ENCODE measurements at regions not wholly inside any gene's neighbourhood (a gene's known extent, or its start where the extent isn't known, plus 50 kb on each side); places are given as distances from the start of the nearest gene placed in this dataset.
A peak's percentile ranks its signal among the peaks of the same experiment; 100 is the strongest.

DNA sequence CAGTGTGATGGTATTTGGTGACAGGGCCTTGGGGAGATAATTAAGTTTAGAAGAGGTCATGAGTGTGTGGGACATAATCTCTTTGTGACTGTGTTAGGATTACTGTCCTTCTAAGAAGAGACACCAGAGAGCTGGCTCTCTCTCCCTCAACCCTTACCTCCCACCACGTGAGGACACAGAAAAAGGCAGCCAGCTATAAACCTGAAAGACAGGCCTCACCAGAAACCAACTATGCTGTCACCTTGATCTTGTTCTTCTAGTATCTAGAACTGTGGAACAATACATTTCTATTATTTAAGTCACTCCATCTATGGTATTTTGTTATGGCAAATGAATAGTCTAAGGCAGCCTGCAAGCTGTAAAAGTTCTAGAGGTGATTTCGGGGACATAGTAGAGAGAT is 203.7 kb downstream of the OTOR start:
- DNase-seq = no peak

DNA sequence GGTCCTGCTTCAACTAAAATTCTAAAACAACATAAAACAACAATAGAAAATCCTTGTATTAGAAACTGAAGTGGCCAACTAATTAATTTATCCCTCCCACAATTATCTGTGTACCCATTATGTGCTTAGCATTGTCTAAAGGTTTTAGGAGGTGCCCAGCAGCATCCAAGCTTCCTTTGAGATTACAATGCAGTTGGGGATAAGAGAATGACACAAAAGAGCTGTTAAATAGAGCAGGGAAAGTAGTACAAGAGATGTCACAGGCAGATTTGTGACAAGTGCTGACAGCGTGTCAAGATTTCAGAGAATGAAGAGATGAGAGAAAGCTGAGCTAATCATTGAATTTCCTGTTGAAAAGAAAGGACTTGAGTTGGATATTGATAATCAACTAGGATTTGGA is 204.8 kb downstream of the OTOR start:
- DNase-seq = peak; percentile 30

DNA sequence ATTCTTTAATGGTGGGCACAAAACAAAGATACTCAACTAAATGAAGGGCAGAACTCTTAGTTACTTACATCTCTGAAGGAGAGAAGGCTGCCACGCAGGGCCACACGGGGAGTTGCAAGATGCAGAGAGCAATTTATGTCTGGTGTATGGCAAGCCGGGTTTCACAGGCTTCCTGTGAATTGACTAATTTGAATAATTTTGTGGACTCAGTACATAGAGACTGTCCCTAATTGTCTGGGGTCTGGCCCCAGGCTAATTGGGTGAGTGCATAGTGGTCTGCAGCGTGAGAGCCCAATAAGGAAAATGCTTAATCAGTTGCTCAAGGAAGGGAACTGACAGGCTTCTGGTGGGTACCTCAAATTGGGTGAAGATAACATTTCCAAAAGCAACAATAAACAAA is 205.7 kb downstream of the OTOR start:
- DNase-seq = peak; percentile 27

DNA sequence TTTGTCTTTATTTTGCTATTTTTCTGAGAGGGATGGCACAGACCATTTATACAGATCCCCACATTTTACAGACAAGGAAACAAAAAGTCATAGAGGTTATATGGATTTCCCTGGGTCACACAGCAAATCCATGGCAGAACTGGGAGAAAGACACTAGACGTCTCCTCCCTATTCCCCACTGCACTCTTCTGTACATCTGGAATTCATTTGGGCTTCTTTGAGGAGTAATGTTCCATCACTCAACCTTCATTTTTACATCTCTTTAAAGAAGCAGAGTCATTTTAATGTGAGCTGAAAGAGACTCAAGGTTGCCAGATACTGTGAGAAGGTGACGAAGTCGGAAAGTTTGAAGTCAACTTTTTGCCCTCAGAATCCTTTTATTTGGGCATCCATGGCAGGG is 207.3 kb downstream of the OTOR start:
- DNase-seq = no peak

DNA sequence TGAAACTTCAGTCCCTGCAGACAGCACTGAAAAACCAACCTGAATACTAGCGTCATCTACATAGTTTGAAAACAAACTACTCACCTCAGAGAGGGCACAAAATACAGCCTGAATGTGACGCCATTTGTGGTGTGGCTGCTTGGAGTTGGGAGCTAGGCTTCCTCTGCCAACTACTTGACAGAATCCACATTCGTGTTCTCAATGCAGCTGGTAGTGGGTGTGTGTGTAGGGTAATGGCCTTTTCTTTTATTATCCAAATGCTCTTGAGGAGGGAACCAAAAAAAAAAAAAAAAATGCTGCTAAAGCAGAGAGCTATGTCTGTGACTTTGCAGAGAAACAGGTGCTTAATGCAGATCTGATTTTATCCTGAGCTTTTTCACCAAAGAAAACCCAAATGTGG is 207.8 kb downstream of the OTOR start:
- DNase-seq = no peak

DNA sequence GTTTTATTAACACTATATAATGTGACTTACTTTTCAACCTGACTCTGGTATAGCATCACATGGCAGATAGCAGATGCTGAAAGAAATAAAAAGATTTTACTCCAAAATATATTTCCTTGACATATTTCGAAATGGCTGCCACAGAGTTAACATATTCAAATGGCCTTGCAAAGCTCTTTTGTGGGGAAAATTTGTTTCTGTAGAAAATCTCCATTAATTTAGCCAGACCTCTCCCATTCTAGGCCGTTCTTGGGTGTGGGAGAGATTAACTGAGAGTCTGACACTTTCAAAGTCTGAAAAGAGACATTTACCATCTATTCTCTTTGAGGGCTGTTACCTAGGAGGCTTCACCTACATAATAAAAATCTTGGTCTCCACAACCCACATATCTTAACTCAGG is 217.2 kb downstream of the OTOR start:
- DNase-seq = no peak

DNA sequence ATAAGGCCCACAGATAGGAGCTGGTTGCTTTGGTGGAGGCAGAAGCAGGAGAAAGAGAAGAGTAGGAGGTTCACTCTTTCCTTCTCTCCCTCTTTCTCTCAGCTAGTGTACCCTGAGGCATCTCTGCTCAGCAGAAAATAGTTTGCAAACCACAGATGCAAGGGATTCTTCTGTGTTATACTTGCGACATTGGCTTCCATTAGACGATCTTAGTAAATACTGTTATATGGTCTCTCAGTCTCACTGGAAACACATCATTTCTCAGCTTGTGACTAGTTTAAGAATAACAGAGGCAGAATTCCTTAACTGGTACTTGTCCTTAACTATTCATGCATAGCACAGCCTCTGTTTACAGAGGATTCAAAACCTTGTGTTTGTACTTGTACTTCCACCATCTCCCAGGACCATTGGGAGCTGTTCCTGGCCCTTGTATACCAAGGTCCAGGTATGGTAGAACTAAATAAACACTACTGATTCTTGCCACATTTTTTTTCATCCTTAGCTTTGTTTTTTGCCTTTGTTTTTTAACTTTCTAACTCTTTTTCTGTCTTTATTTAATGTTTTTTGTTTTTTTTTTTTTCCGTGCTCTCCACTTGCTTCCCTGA is 218.2 kb downstream of the OTOR start:
- DNase-seq = no peak

DNA sequence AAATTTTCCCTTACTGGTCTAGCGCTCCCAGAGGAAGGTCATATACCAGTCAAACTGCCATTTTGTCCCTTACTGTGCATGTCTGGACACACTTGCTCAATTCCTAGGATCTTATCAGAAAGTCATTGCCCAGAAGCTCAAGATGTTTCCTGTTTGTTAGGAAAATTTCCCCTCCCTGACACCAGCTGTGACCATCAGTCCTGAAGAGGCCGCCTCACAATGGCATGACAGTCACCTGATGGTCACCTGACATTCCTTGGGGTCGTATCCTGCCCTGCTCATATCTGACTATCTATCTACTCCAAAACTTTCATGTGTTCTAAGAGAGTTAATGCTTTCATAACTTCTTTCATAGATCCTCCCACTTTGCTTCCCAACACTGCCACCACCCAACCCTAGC is 219.9 kb downstream of the OTOR start:
- no peak for DNase-seq

DNA sequence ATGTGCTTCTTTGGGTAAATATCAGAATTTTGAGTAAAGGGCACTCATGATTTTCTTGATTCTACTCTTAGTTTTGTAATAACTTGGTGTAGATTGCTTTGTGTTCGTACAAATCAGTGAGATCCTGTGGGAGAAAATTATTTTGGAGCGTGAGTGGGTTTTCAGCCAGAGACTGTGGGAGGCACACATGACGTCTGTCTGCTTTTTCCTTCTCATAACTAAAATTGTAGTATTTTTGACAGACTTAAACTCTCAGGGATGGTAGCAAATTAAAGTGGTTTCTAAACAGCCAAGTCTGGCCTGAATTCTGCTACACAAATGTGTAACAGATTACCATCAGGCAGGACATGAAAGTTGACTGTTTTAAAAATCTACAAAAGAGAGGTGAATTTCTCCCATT is 222.6 kb downstream of the OTOR start:
- DNase-seq = no peak

DNA sequence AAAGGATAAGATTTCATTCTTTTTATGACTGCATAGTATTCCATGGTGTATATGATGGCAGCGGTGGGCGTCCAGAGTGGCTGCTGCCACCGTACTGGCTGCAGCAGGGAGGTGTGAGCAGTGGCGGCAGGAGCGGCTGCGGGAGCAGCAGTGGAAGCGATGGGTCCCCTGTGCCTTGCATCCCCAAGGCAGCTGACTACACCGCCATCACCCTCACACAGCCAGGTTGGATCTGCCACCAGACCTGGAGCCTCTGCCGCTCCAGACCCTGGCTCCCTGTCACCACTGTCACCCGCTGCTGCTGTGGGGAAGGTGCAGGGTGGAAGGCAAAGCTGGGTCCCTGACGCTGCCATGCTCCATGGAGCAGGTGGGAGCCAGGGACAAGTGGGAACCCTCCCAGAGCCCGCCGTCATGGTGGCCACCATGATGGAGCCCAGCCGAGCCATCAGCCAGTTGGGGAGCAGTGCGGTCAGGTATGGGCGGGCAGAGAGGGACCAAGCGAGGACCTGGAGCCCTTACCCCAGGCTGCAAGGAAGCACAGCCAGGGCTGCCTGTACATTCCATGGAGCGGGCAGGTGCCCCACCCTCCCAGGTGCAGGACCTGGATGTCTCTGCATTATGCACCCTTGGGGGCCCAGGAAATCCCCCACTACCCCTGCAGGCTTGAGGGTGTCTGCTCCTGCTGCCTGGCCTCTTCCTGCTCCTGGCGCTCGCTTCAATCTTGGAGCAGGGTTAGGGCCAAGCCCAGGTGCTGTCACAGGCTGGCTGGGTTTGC is 226.1 kb downstream of the OTOR start:
- no peak for DNase-seq

DNA sequence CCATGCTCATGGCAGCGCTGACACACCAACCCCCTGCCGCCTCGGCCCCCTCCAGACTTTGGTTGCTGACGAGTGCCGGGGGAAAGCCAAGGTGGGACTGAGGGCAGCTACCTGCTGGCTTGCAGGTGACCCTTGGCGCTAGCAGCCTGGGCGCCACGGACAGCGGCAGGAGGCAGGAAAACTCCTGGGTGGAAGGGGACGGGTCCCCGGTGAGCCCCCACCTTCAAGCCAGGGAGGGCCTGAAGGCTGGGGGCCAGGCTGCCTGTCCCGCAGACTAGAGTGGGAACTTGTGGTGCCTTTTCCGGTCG is 226.7 kb downstream of the OTOR start:
- DNase-seq = no peak

DNA sequence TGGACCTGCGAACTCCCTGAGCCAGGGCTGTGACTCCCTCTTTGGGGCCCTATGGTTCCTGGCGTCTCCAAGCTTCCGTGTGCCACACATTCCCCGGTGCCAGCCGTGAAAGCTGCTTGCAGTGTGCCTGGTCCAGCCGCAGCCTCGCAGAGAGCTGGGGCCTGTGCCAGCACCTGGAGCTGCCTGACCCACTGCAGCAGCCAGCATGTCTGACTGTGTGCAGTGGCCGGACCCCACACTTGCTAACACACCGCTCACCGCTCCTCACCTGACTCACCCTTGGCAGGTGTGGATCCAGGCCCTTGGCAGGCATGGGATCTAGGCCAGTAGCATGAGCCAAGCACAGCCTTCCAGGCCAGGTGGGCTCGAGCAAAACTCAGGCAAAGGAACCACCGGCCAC is 227.5 kb downstream of the OTOR start:
- no peak for DNase-seq

DNA sequence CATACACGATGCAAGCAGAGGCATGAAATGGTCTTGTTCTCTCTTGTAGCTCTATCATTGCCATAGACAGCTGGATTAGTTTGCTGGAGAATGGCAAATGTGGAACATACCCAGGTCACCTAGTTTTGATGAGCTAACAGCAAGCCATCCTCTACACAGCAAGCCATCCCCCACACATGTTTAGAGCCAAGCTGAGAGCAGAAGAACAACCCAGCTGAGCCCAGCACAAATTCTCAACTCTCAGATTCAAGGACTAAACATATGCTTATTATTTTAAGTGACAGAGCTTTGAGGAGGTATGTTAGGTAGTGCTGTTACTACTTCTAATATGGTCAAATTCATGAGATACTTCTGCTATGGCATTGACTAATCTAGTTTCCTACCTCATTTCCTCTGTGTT is 230.3 kb downstream of the OTOR start:
- DNase-seq = no peak

DNA sequence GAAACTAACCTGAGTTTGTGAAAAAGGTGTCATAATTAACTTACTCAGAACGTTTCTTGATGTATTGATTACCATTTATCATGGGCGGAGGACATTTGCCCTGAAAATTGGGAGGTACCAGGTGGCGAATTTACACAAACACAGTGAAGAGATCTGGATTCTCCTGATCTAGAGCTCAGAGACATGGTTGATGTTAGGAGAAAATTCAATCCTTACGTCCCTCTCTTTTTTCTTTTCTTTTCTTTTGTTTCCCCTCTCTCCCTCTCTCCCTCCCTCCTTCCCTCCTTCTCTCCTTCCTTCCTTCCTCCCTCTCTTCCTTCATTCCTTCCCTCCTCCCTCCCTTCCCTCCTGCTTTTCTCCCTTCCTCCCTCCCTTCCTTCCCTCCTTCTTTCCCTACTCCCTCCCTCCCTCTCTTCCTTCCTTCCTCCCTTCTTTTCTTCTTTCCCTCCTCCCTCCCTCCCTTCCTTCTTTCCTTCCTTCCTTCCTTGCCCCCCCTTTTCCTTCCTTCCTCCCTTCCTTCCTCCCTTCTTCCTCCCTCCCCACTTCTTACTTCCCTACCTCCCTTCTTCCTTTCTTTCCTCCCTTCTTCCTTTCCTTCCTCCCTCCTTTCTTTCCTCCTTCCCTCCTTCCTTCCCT is 234.1 kb downstream of the OTOR start:
- DNase-seq = no peak

DNA sequence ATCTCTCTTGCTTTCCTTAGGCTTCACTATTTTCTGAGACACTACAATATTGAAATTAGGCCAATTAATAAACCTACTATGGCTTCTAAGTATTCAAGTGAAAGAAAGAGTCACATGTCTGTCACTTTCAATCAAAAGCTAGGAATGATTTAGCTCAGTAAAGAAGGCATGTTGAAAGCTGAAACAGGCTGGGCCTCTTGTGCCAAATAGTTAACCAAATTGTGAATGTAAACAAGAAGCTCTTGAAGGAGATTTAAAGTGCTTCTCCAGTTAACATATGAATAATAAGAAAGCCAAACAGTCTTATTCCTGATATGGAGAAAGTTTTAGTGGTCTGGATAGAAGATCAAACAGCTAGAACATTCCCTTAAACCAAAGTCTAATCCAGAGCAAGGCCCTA is 236.3 kb downstream of the OTOR start:
- DNase-seq = no peak

DNA sequence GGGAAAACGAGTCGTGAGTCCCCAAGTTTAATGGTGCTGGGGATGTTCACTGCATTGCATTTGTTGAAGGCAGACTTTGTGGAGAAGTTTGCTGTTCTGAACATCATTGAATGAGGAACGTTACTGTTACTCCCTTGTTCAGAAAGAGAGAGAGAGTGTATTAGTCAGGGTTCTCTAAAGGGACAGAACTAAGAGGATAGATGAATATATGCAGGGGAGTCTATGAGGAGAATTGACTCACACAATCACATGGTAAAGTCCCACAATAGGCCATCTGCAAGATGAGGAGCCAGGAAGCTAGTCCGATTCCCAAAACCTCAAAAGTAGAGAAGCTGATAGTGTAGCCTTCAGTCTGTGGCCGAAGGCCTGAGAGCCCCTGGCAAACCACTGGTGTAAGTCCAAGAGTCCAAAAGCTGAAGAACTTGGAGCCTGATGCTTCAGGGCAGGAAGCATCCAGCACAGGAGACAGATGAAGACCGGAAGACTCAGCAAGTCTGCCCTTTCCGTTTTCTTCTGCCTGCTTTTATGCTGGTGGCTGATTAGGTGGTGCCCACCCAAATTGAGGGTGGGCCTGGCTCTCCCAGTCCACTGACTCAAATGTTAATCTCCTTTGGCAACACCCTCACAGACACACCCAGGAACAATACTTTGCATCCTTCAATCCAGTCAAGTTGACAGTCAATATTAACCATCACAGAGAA is 223.5 kb upstream of the PCSK2 start:
- DNase-seq = no peak

DNA sequence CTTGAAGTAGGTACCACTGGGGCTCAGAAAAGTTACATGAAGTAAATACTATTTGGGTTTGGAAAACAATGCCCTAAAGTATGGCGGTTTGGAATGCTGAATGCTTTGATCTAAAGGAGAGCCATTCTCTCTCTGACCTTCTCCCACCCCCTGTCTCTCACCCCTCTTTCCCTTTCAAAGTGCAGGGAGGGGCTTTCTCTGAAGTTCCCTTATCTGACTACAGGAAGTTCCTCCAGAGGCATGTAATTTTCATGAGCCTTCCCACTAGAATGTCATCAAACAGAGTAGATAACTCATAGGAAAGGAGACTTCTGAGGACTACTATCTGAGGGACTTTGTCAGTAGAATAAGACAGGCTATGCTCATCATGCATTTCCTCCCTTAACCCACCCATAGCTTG is 216.7 kb upstream of the PCSK2 start:
- no peak for DNase-seq

DNA sequence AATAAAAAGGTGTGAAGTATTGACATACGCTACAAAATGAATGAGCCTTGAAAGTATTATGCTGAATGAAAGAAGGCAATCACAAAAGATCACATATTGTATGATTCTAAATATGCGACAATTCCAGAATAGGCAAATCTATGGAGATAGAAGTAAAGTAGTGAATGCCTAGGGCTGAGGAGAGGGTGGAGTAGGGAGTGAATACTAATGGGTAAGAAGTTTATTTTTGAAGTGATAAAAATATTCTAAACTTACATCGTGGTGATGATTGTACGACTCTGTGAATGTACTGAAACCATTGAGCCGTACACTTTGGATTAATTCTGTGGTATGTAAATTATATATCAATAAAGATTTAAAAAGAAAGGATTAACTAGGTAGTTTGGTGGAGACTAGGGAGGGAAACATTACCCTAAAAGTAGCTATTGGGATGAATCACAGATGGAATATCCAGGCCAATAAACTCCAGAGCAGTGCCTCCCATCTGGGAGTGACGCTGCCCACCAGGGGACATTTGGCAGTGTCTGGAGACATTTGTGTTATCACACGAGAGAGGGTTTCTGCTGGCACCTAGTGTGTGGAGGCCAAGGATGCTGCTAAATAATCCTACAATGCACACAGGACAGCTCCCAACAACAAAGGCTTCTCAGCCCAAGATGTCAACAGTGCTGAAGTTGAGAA is 214.2 kb upstream of the PCSK2 start:
- DNase-seq = no peak

DNA sequence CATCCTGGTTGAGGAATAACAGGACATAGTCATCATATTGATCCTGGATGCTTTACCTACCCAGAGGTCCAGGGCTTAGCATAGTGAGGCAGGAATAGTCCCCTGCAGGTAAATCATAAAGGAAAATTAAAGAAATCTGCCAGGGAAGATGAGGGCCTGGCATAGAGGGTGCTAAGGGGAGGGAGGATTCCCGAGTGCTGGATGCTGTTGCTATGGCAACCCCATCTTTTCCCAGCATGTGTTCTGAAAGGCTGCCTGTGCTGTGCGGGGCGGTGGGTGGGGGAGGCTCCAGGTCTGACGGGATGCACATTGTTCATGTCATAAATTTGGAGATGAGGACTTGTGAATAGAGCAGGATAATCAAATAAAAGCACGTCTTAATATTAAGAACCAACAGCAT is 212.6 kb upstream of the PCSK2 start:
- peak; percentile 75 for DNase-seq

DNA sequence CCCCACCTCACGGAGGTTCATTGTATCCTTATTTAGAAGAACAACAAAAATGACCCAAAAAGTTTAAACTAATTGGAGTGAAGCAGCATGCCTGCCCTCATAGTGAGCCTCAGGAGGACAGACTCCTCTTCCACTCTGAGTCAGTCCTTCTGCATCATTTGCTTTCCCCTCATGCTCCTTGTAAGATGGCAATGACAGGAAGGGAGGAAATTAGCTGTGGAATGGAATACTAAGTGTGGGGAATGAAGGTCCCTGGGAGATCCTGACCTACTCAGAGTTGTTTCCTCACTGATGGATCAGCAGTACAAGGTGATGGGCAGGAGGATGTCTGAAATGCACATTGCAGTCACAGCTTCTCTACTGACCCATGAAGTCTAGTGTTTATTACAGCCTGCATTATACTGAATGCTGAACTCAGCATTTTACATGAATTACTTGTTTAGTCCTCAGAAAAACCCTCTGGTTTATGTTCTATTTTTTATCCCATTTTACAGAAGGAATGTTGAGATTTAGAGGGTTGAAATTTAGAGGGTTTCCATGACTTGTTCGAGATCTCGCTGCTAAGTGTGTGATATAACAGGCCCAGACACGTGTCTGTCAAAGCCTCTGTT is 212.0 kb upstream of the PCSK2 start:
- DNase-seq = peak; percentile 59

DNA sequence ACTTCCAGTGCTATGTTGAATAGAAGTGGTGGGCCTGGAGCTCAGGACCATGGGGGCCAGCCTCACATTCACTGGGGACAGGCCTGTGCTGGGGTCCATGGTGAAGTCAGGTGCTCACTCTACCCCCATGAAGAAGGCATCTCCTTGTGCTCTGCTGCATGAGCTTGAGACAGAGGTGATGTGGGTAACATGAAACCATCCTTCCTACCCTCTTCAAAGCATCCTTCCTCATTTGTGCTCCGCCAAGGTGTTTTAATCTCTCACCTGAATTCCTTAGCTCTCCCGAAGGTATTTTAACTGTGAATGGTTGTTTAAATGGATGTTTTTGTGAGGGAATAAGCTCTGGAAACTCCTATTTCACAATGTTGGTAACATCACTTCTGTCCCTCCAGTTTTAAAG is 209.6 kb upstream of the PCSK2 start:
- no peak for DNase-seq

DNA sequence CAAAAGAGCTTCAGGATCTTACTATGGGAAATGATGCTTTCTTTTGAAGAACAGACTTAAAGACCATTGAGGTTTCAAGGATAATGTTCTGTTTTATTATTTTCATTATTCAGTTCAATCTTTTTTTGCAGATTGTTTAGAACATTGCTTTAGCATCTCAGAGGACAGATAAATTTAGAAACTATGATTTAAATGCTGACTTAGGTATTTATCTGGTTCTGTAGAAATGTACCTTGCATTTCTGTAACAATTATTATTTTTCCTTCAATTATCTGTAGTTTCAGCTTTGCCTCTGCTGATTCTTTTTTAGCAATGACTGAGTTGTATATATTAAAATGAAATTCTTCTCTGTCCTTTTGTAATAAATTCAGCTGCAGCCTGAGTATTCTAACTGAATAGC is 205.4 kb upstream of the PCSK2 start:
- DNase-seq = no peak

DNA sequence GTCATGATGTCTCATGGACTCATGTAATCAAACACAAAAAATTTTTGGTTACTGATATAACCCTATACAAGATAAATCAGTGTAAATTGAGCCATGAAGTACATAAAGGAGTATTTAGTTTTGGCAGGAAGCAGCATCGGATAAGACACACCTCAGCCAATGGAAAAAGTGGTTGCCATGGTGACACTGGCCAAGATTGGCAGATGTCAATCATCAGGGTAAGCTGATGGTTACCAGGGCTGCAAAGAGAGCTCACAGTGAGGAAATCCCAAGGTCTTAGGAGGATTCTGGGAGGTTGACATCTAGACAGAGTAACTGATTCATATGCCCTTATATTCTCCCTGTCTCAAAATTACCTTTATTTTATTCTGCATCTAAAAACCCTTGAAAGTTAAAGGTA is 203.8 kb upstream of the PCSK2 start:
- DNase-seq = no peak
